ENCODE measurements at regions not wholly inside any gene's neighbourhood (a gene's known extent, or its start where the extent isn't known, plus 50 kb on each side); places are given as distances from the start of the nearest gene placed in this dataset.
"Not testable (repeated sequence)": the region's sequence is repeated elsewhere in the genome, so short reads cannot be mapped to it uniquely, and the experiment has no call there.

DNA sequence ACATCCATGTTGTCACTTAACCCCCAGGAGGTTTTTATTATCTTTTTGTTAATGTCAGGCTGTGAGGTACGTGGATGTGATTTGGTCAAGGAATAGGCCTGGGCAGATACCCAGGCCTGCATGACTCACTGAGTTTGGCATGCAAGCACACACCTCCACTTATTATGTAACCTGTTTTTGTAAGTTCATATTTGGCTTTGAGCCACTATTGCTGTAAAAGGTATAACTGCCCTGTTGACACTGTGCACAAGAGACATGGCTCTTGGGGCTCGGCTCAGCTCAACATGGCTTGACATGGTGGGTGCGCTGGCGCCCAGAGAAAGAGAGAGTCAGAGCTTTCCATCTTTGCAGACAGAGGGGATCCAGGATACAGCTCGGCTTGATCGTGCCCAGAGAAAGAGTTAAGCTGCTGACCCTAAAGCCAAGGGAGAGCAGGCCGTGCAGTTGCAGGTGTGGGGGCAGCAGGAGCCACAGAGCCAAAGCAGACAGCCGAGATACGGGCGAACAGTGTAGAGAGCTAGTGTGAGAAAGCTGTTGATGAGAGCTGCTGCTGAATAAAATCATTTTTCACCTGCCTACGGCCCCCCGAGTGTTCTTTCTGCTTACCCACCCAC, 67.9 kb upstream of the UNC13C start:
- Histone ChIP-seq H3K4me1 (ENCODE audit: insufficient read depth) (no peaks in the 10 kb centered on the region), H3K4me3 (no peak overlapping the region), H3K27ac (no peak overlapping the region), H3K36me3 (no peaks in the 10 kb centered on the region), H3K9me3 (no peaks in the 10 kb centered on the region), H3K27me3 (no peaks in the 10 kb centered on the region)
- TF ChIP-seq POLR2A (IDR thresholded peaks at IDR 0.05), result no peak
- TF ChIP-seq CTCF (IDR thresholded peaks at IDR 0.05), result no peak
- no peak for TF ChIP-seq EP300 (IDR thresholded peaks at IDR 0.05)
- intact Hi-C loops (cut with DNase I), result no loop called here
- WGBS, 3 donors, result 38 to 50% methylated on average over 12 of the region's 12 CpGs; no CpG with 5 or more reads in 1 of the 3 donors
- DNase-seq, result no peak

DNA sequence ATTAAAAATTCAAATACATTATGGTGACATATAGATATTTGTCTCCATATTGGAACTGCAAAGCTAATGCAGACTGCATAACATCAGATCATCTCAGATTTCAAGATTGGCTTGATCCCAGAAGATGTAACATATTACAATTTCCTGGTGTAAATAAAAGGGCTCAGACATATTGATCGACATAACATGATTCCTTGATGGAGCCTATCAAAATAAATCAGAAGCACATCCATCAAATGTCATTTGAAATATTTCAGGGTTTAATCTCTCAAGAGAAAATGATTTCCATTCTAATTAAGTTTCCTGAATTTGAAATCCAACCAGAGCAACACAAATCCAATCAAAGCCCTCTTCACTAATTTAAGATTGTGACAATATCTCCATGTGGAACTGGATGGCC, 75.1 kb upstream of the UNC13C start:
- DNase-seq, result no peak

DNA sequence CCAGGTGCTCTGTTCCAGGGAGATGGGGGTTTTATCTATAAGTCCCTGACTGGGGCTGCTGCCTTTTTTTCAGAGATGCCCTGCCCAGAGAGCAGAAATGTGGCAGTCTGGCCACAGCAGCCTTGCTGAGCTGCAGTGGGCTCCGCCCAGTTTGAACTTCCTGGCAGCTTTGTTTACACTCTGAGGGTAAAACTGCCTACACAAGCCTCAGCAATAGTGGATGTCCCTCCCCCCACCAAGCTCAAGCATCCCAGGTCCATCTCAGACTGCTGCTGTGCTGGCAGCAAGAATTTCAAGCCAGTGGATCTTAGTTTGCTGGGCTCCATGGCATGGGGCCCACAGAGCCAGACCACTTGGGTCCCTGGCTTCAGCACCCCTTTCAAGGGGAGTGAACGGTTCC, 84.8 kb upstream of the UNC13C start:
- H3K27ac ChIP-seq, result not testable (repeated sequence)

More for the DNA sequence above, 75.1 kb upstream of the UNC13C start:
- 82 to 94% (median 87%) methylated on average over 1 of the region's 1 CpG for WGBS, 3 donors
- Histone ChIP-seq H3K4me1 (ENCODE audit: insufficient read depth) (no peaks in the 10 kb centered on the region), H3K27me3 (no peaks in the 10 kb centered on the region), H3K36me3 (no peaks in the 10 kb centered on the region), H3K27ac (no peak overlapping the region), H3K4me3 (no peak overlapping the region), H3K9me3 (no peaks in the 10 kb centered on the region)
- TF ChIP-seq EP300 (IDR thresholded peaks at IDR 0.05), result no peak
- no peak for TF ChIP-seq CTCF (IDR thresholded peaks at IDR 0.05)
- TF ChIP-seq POLR2A (IDR thresholded peaks at IDR 0.05), result no peak
- intact Hi-C loops (cut with DNase I), result loop anchor here in 1 of 4 donors (5.0 kb wide), 1 partner anchor 1839 kb away; the partner anchor contains the start of gene PRTG

GRCh38 chr15:53891862-53892261, 86.4 kb upstream of the UNC13C start:
- H3K36me3 ChIP-seq; DNase-seq; intact Hi-C loops (cut with DNase I); H3K27ac ChIP-seq; H3K27me3 ChIP-seq; H3K4me3 ChIP-seq; H3K4me1 ChIP-seq (ENCODE audit: insufficient read depth); H3K9me3 ChIP-seq: not testable (repeated sequence)
- WGBS, 3 donors, result 57 to 60% (median 60%) methylated on average over 3 of the region's 3 CpGs

More for the DNA sequence above, 84.8 kb upstream of the UNC13C start:
- 79 to 83% (median 82%) methylated on average over 2 of the region's 2 CpGs for WGBS, 3 donors
- DNase-seq; H3K36me3 ChIP-seq; intact Hi-C loops (cut with DNase I); H3K27me3 ChIP-seq; H3K4me1 ChIP-seq (ENCODE audit: insufficient read depth); H3K4me3 ChIP-seq; H3K9me3 ChIP-seq: not testable (repeated sequence)

- no peak for TF ChIP-seq EP300 (IDR thresholded peaks at IDR 0.05)
- TF ChIP-seq POLR2A (IDR thresholded peaks at IDR 0.05), result no peak
- WGBS, 3 donors, result 87 to 97% (median 88%) methylated on average over 2 of the region's 2 CpGs
Observed at GRCh38 chr15:53884441-53884840, 93.8 kb upstream of the UNC13C start.

DNA sequence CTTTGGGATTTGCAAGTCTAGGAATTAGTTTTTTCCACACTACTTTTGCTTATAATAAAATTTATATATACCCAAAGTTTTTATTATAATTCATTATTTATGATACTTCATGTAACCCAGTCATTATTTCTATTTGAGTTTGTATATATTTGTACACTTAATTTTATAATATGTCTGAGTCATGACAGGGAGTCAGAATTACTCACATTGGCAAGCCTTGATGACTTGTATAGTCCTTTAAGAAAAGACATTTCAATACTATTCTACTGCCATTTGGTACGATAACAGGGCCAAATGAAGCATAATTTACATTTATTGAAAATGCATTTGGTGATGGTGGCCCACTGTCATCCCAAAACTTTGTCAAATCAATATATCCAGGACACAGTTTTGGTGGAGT, 95.9 kb upstream of the UNC13C start:
- no peaks in the 10 kb centered on the region for H3K27me3 ChIP-seq
- TF ChIP-seq POLR2A (IDR thresholded peaks at IDR 0.05) (no peak), EP300 (IDR thresholded peaks at IDR 0.05) (no peak), CTCF (IDR thresholded peaks at IDR 0.05) (no peak)
- H3K4me1 ChIP-seq (ENCODE audit: insufficient read depth), result no peaks in the 10 kb centered on the region
- intact Hi-C loops (cut with DNase I), result no loop called here
- H3K4me3 ChIP-seq, result no peak overlapping the region
- no peak for DNase-seq
- no peaks in the 10 kb centered on the region for H3K9me3 ChIP-seq
- 0 to 92% (median 52%) methylated on average over 1 of the region's 1 CpG for WGBS, 3 donors
- no peak overlapping the region for H3K27ac ChIP-seq
- H3K36me3 ChIP-seq, result no peaks in the 10 kb centered on the region

More at GRCh38 chr15:53884441-53884840, 93.8 kb upstream of the UNC13C start:
- Histone ChIP-seq H3K4me1 (ENCODE audit: insufficient read depth) (no peaks in the 10 kb centered on the region), H3K27ac (no peak overlapping the region), H3K36me3 (no peaks in the 10 kb centered on the region), H3K4me3 (no peak overlapping the region), H3K9me3 (no peaks in the 10 kb centered on the region), H3K27me3 (no peaks in the 10 kb centered on the region)
- intact Hi-C loops (cut with DNase I), result no loop called here
- no peak for DNase-seq
